OCI-LY7 (cell line): ENCODE measurements at regions not wholly inside any gene's neighbourhood (a gene's known extent, or its start where the extent isn't known, plus 50 kb on each side); places are given as distances from the start of the nearest gene placed in this dataset.

Experiments used
- EZH2phosphoT487 ChIP-seq: fragments of 200-600 bp; sonication (generic); IDR thresholded peaks from 2 replicates; pipeline ENCODE4 v1.6.1; 2018; ENCODE audit warnings: low read depth, borderline replicate concordance, mild to moderate bottlenecking, mixed run types, antibody characterized with exemption, low read length, moderate library complexity, mixed read lengths
- TF ChIP-seq, protein P1 (sequence below): fragments of 200-600 bp; sonication (generic); conservative IDR thresholded peaks from 2 replicates; pipeline ENCODE4 v1.5.1; 2014; ENCODE audit warnings: mild to moderate bottlenecking, antibody characterized with exemption, low read length, moderate library complexity, mixed read lengths

DNA sequence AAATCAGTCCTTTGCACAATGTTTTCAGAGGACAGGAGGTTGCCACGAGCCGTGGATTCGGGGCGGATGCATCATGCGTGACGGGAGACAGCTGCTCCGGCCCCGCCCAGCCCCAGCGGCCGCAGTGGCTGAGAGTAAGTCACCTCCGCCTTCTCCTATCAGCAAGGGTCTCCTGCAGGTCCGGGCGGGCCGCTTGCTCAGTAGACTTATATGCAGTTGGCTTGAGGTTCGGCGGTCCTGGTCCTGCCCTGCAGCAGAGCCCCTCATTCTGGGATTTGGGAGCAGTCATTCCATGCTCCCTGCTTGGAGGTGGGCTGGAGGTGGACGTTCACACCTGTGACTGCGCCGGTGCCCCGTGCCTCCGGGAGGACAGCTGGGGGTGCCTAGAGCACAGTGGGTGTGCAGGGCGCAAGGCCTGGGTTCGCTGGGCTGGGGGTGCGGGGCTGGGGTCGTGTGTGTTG, 86.3 kb upstream of the ADRA2C start:
- TF ChIP-seq, protein P1, sequence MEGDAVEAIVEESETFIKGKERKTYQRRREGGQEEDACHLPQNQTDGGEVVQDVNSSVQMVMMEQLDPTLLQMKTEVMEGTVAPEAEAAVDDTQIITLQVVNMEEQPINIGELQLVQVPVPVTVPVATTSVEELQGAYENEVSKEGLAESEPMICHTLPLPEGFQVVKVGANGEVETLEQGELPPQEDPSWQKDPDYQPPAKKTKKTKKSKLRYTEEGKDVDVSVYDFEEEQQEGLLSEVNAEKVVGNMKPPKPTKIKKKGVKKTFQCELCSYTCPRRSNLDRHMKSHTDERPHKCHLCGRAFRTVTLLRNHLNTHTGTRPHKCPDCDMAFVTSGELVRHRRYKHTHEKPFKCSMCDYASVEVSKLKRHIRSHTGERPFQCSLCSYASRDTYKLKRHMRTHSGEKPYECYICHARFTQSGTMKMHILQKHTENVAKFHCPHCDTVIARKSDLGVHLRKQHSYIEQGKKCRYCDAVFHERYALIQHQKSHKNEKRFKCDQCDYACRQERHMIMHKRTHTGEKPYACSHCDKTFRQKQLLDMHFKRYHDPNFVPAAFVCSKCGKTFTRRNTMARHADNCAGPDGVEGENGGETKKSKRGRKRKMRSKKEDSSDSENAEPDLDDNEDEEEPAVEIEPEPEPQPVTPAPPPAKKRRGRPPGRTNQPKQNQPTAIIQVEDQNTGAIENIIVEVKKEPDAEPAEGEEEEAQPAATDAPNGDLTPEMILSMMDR: no peak
- TF ChIP-seq EZH2phosphoT487: no peak
